OCI-LY3 (cell line): ENCODE measurements at regions not wholly inside any gene's neighbourhood (a gene's known extent, or its start where the extent isn't known, plus 50 kb on each side); places are given as distances from the start of the nearest gene placed in this dataset.

ENCODE experiments used
- H2AFZ ChIP-seq: fragments of 200-600, 300-600 bp; shearing (Covaris generic); 2 replicates; pipeline ENCODE4 v1.6.0; 2014; ENCODE audit warnings: antibody characterized with exemption, low read depth, low read length
- H3K27ac ChIP-seq: fragments of 200-600, 300-600 bp; sonication (generic); 2 replicates; pipeline ENCODE4 v1.5.1; 2014; ENCODE audit warnings: mild to moderate bottlenecking, low read length, moderate library complexity, mixed read lengths
- H3K27me3 ChIP-seq: fragments of 200-600, 300-600 bp; sonication (generic); 2 replicates; pipeline ENCODE4 v1.6.1; 2014; ENCODE audit warnings: low read depth, low read length, mixed read lengths
- H3K36me3 ChIP-seq: fragments of 200-600, 300-600 bp; sonication (generic); replicated peaks from 2 replicates; pipeline ENCODE3; 2014; ENCODE audit warnings: low read depth, low read length, mixed read lengths
- H3K4me1 ChIP-seq: fragments of 300-600, 200-600 bp; sonication (generic); 2 replicates; pipeline ENCODE4 v1.6.1; 2014; ENCODE audit warnings: low read length, mixed read lengths
- H3K4me2 ChIP-seq: fragments of 200-600, 300-600 bp; sonication (generic); 2 replicates; pipeline ENCODE4 v1.6.1; 2014; ENCODE audit warnings: low read length, mixed read lengths
- H3K4me3 ChIP-seq: fragments of 300-600, 200-600 bp; sonication (generic); 2 replicates; pipeline ENCODE4 v1.5.1; 2014; ENCODE audit warnings: antibody characterized with exemption, mild to moderate bottlenecking, low read length, moderate library complexity
- H3K79me2 ChIP-seq: fragments of 300-600, 200-600 bp; shearing (Covaris generic); 2 replicates; pipeline ENCODE4 v1.6.1; 2014; ENCODE audit warnings: mild to moderate bottlenecking, low read length, mixed read lengths
- H3K9ac ChIP-seq: fragments of 300-600, 200-600 bp; shearing (Covaris generic); 2 replicates; pipeline ENCODE4 v1.6.0; 2014; ENCODE audit warnings: mild to moderate bottlenecking, low read length, moderate library complexity
- H3K9me3 ChIP-seq: fragments of 200-600, 300-600 bp; shearing (Covaris generic); 2 replicates; pipeline ENCODE4 v1.6.1; 2014; ENCODE audit warnings: low read length, mixed read lengths; ENCODE audit not compliant: insufficient read depth
- H4K20me1 ChIP-seq: fragments of 200-600, 300-600 bp; sonication (generic); 2 replicates; pipeline ENCODE4 v1.6.1; 2016; ENCODE audit warnings: low read length, mixed read lengths; ENCODE audit not compliant: insufficient read depth
- CTCF ChIP-seq: fragments of 200-600, 300-600 bp; sonication (generic); IDR thresholded peaks from 2 replicates; pipeline ENCODE4 v1.5.1; 2014; ENCODE audit warnings: antibody characterized with exemption, low read length, low read depth
- EZH2phosphoT487 ChIP-seq: fragments of 200-600 bp; shearing (Covaris generic); IDR thresholded peaks from 2 replicates; pipeline ENCODE4 v1.6.1; 2018; ENCODE audit warnings: antibody characterized with exemption, mixed run types, low read depth

GRCh38 chr7:113731571-113731970 lies 187.2 kb downstream of the PPP1R3A start:
- no peaks in the 10 kb centered on the region for H3K27me3 ChIP-seq
- no peak overlapping the region for H3K4me3 ChIP-seq
- H3K4me2 ChIP-seq: no peak overlapping the region
- H3K9ac ChIP-seq: no peak overlapping the region
- no peak overlapping the region for H3K27ac ChIP-seq
- TF ChIP-seq CTCF: no peak
- TF ChIP-seq EZH2phosphoT487: no peak
- no peaks in the 10 kb centered on the region for H3K9me3 ChIP-seq
- H3K4me1 ChIP-seq: no peaks in the 10 kb centered on the region
- H3K79me2 ChIP-seq: no peaks in the 10 kb centered on the region
- H2AFZ ChIP-seq: no peak overlapping the region
- H3K36me3 ChIP-seq: no peaks in the 10 kb centered on the region
- no peaks in the 10 kb centered on the region for H4K20me1 ChIP-seq

GRCh38 chr7:113730309-113730955 lies 188.4 kb downstream of the PPP1R3A start:
- TF ChIP-seq CTCF: no peak
- no peak for TF ChIP-seq EZH2phosphoT487
- H3K4me2 ChIP-seq: no peak overlapping the region
- no peaks in the 10 kb centered on the region for H4K20me1 ChIP-seq
- no peaks in the 10 kb centered on the region for H3K27me3 ChIP-seq
- H3K9ac ChIP-seq: no peak overlapping the region
- H2AFZ ChIP-seq: no peak overlapping the region
- H3K9me3 ChIP-seq: no peaks in the 10 kb centered on the region
- H3K27ac ChIP-seq: no peak overlapping the region
- H3K4me3 ChIP-seq: no peak overlapping the region
- H3K4me1 ChIP-seq: no peaks in the 10 kb centered on the region
- H3K36me3 ChIP-seq: no peaks in the 10 kb centered on the region
- no peaks in the 10 kb centered on the region for H3K79me2 ChIP-seq

GRCh38 chr7:113727486-113727885 lies 191.3 kb downstream of the PPP1R3A start:
- Histone ChIP-seq H3K4me1 (no peaks in the 10 kb centered on the region), H3K4me3 (no peak overlapping the region), H3K4me2 (no peak overlapping the region), H4K20me1 (no peaks in the 10 kb centered on the region), H3K27ac (no peak overlapping the region), H3K27me3 (no peaks in the 10 kb centered on the region), H2AFZ (no peak overlapping the region), H3K9me3 (no peaks in the 10 kb centered on the region), H3K79me2 (no peaks in the 10 kb centered on the region), H3K36me3 (no peaks in the 10 kb centered on the region), H3K9ac (no peak overlapping the region)
- TF ChIP-seq EZH2phosphoT487 (no peak), CTCF (no peak)

- no peaks in the 10 kb centered on the region for H3K79me2 ChIP-seq
- no peak overlapping the region for H3K9ac ChIP-seq
- H4K20me1 ChIP-seq: no peaks in the 10 kb centered on the region
- H3K9me3 ChIP-seq: no peaks in the 10 kb centered on the region
- H3K36me3 ChIP-seq: no peaks in the 10 kb centered on the region
- no peak overlapping the region for H2AFZ ChIP-seq
- no peaks in the 10 kb centered on the region for H3K4me1 ChIP-seq
- no peak overlapping the region for H3K27ac ChIP-seq
- H3K27me3 ChIP-seq: no peaks in the 10 kb centered on the region
- no peak overlapping the region for H3K4me3 ChIP-seq
- TF ChIP-seq CTCF (no peak), EZH2phosphoT487 (no peak)
- no peak overlapping the region for H3K4me2 ChIP-seq
These were observed 196.8 kb downstream of the PPP1R3A start for GRCh38 chr7:113722006-113722405.
